ENCODE measurements at regions not wholly inside any gene's neighbourhood (a gene's known extent, or its start where the extent isn't known, plus 50 kb on each side); places are given as distances from the start of the nearest gene placed in this dataset.

DNA sequence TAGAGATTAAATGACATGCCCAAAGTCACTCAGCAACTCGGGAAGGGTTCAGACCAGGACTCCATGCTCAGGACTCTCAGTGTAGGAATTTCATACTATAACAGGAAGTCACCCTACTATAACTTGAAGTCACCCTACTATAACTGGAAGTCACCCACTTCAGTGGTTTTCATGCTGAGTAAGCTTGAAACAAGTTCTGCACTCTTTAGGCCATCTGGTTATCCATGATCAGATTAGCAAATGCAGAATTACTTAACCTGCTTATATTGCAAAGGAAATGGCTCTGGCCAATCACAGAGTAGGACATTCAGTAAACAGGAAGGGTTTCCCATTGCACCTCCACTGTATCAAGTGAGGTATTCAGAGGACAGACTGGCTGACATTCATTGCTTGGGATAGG is 1240.4 kb downstream of the GATA3 start:
- TF ChIP-seq, protein P1, sequence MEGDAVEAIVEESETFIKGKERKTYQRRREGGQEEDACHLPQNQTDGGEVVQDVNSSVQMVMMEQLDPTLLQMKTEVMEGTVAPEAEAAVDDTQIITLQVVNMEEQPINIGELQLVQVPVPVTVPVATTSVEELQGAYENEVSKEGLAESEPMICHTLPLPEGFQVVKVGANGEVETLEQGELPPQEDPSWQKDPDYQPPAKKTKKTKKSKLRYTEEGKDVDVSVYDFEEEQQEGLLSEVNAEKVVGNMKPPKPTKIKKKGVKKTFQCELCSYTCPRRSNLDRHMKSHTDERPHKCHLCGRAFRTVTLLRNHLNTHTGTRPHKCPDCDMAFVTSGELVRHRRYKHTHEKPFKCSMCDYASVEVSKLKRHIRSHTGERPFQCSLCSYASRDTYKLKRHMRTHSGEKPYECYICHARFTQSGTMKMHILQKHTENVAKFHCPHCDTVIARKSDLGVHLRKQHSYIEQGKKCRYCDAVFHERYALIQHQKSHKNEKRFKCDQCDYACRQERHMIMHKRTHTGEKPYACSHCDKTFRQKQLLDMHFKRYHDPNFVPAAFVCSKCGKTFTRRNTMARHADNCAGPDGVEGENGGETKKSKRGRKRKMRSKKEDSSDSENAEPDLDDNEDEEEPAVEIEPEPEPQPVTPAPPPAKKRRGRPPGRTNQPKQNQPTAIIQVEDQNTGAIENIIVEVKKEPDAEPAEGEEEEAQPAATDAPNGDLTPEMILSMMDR (IDR thresholded peaks at IDR 0.05): no peak
- TF ChIP-seq POLR2A (IDR thresholded peaks at IDR 0.05): no peak

Measured in esophagus squamous epithelium (tissue), 4 donors.